GM21825 (cell line): ENCODE measurements at regions not wholly inside any gene's neighbourhood (a gene's known extent, or its start where the extent isn't known, plus 50 kb on each side); places are given as distances from the start of the nearest gene placed in this dataset.

Experiments used
- ATAC-seq: cut with Tn5 transposase; IDR thresholded peaks from one replicate; pipeline ENCODE4 v1.9.1; 2021; ENCODE audit warnings: mild to moderate bottlenecking, moderate library complexity; ENCODE audit not compliant: unreplicated experiment

DNA sequence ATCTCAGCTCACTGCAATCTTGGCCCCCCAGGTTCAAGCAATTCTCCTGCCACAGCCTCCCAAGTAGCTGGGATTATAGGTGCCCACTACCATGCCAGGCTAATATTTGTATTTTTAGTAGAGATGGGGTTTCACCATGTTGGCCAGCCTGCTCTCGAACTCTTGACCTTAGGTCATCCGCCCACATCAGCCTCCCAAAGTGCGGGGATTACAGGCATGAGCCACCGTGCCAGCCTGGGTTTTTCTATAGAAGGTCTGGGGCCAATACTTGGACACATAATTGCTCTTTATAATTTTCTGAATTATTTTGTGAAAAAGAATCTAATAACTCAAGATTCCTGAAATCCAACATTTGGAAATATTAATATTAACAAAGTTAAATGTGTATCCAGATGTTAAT is 1267.7 kb upstream of the ADGRL4 start:
- no peak for ATAC-seq

DNA sequence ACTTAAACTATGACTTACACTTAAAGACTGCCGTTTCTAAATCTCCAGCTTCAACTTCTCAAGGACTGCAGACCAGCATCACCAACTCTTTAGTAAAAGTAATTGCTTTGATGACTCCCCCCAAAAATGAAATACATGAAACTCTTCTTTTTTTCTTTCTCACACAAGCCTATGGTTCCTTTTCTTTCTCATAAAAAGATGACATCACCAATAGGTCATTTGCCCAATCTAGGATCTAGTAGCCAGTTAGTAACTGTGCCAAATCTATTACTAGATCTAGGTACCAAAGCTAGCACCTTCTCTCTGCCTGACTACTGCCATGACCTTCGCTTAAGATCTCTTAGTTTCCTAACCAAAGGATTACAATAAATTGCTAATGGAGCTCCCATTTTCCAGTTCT is 1266.0 kb upstream of the ADGRL4 start:
- no peak for ATAC-seq

DNA sequence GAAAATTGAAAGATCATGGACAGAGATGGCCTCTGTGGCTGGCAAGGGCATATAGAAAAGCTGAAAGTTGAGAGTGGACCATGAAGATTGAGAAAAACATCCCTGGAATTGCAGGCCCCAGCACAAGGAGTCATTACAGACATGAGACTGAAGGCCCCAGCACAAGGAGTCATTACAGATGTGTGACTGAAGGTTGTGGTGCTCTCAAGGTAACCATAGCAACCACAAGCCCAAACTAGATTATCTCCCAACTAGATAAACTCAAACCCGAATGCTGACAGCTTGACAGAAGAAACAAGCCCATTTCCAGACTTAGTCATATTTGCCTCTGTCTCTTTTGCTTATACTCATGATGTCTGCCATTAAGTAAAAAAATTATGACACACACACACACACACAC is 1252.1 kb upstream of the ADGRL4 start:
- no peak for ATAC-seq

DNA sequence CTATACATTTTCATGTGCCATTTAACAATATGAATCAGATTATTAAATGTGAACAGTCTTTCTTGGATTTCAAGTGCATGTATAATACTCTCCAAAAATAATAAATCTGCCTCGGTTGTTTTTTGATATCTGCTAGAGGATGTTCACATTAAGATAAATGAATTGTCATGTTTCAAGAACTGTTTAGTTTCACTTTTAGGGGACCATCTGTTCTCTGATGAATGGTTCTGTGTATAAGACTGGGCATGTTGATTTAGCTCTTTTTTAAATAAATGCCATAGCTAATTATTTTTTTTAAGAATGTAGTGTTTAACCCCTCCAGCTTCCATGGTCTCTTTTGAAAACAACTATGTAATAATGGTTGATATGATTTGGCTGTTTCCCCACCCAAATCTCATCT is 1245.1 kb upstream of the ADGRL4 start:
- ATAC-seq: no peak

DNA sequence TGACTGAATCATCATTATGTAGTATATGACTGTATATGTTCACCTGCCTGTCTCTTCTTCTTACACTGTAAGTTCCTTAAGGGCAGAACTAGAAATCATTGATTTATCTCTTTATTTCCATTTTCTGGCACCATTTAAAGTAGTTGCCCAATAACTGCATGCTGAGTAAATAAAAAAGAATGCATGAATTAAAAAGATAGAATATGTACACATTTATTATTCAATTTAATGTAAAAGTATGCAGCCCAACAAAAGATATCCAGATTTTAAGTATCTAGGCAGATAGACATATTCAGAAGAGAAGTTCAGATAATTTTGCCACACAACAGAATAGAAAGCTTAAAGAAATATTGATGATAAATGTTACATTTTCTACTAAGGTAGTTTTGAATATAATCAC is 1244.6 kb upstream of the ADGRL4 start:
- ATAC-seq: no peak

DNA sequence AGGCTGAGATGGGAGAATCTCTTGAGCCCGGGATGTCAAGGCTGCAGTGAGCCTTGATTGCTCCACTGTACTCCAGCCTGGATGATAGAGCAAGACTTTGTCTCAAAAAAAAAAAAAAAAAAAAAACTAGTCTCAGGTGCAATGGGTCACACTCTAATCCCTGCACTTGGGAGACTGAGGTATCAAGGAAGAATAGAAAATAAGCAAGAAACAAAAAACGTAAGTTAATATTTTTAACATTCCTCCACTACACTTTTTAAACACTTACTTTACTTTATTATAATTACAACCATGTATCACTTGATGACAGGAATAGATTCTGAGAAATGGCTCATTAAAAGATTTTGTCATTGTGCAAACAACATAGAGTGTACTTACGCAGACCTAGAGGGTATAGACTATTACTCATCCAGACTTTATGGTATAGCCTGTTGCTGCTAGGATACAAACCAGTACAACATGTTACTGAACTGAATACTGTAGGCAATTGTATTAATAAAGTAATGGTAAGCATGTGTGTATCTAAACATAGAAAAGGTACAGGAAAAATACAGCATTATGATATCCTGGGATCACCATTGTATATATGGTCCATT is 1244.1 kb upstream of the ADGRL4 start:
- no peak for ATAC-seq

DNA sequence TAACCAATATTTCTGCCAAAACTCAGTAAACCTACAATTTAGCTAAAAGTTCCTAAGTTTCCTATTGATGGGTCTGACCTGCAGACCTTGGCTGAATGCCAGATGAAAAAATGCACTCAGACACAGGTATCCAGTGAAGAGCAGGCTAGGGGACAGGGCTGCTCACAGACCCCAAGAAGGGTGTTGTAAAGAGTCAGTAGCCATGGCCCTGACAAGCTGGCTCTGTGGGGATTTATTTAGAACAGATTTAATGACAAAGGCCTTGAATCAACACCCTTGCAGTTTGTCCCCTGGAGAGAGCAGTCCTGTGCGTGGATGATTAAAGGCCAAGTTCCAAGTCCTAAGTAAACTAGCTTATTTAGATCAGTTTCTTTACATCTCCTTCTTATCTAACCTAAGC is 1243.2 kb upstream of the ADGRL4 start:
- ATAC-seq: no peak

DNA sequence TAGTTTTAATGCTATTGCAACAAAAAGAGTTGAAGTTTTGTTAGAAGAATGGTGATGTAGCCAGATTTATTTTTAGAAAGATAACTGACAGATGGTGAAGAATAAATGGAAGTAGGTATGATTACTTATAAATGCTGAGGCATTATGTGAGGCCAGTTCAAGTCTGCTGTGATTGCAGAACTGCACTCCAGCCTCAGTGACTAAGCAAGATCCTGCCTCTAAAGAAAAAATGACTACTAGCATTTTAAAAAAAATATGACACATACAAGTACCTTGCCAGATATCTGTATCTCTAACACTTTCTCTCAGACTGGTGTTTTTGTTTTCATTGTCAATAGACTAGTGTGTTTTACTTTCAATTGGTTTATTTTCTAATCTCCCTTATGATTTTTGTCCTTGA is 1242.4 kb upstream of the ADGRL4 start:
- ATAC-seq: no peak

DNA sequence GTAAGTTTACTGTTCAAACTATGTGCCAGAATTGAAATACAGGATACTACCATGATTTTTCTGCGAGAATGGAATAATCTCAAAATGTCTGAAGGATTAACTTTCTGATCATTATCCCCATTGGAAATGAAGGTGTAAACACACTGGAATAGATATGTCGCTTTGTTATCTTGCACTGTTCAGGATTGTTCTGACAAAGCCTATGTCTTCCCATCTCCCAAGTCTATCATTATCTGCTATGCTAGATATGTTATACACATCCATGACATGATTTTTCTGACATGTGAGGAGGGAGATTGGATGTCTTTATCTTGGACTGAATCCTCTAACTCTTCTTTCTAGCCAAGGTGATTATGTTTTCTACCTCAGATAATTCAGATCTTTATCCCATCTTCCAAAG is 1239.3 kb upstream of the ADGRL4 start:
- no peak for ATAC-seq

DNA sequence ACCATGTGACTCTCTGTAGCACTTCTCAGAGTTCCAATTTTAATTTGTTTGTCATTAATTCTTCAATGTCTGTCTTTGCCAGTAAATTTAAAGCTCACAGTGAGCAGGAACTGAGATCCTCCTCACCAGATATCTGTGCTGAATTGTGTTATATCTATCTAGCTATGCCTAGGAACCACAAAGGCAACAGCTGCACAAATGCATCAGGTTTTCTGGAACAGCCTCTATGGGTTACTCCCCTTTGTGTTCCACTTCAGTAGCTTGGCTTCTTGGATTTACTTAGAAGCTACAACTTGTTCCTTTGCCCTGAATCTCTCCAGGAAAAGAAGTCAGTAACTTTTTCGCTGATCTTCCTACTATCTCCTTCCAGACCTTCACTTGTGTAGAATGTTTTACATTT is 1237.8 kb upstream of the ADGRL4 start:
- ATAC-seq: no peak

DNA sequence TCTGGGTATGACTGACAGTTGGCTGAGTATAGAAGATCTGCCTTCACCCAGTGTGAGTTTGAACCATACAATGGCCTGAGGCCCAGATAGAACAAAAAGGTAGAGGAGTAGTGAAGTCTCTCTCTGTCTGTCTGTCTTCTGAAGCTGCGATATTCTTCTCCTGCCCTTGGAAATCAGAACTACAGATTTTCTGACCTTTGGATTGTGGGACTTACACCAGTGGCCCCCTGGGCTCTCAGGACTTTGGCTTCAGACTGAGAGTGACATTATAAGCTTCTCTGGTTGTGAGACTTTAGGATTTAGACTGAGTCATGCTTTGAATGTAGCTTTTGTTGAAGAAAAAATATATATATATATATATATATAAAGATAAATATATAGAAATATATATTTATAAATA is 1235.0 kb upstream of the ADGRL4 start:
- ATAC-seq: no peak

DNA sequence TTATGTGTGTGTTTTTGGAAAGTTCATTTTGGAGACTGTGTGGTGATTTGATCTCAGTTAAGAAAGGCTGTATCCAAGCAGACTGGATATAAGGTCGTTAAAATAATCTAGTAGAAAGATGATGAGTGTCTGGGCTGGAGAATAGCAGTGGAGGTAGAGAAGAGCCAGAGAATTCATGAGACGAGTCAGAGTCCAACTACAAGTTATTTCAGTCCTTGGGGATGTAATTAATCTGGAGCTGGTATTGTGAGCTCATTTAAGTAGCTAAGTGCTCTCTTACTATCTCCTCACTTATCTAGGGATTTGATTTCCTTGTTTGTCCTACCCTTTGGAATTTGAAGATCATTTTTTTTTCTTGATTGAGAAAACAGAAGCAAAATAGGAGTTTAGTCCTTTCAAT is 1219.0 kb upstream of the ADGRL4 start:
- ATAC-seq: no peak

DNA sequence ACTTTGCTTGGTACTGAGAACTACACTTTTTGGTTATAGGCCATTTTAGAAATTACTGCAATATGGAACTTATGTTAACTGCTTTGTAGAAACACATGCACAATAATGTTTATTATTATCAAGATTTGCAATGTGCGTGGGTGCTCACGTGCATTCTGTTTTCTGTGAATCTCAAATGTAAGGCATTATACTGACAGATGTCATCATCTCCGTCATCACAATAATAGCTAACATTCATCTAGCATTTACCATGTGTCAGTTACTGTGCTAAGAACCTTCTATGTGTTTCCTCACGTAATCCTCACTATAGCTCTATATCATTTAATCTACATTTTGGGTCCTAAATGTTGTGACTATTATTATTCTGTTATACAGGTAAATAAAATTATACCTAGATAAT is 1214.8 kb upstream of the ADGRL4 start:
- no peak for ATAC-seq

DNA sequence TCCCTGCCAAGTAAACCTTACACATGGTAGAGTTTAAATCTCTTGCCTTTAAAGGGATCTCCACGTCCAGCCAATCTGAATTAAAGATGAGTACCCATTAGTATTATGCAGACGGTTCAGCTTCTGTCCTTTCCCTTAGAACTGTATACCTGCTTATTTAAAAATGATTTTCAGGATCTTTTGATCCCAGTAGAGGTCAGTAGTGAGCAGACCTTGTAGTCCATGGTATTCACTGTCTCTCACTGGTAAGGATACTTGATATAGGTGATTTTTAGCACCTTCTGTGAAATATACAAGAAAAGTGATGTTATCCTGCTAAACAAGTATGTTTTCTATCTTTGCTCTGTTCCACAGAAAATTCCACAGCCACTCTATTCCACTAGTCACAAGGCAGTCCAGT is 1211.6 kb upstream of the ADGRL4 start:
- peak; percentile 72 for ATAC-seq

DNA sequence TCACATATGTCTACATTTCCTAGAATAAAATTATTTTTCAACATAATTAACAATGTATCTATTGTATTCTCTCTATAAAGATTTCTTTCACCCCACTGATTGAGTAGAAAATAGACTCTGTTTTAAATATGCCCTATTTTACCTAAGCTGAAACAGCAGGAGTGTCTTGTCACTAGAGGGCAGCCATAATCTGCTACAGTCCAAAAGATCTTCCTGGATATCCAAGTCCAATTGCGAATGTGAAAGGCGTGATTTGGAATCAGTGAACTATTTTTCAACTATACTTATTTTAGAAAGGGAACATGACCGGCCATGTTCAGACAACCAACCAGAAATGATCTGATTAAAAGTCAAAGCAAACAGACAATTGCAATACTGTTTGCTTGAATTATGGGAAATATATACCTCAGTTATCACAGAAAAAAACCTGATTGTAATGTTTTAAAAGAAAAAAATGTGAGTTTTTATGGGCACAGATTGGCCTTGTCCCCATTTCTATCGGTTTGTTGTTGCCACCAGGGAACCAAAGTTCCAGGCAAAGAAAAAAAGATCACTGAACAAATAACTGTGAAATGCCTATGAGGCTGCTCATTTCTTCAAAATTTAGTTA is 1211.0 kb upstream of the ADGRL4 start:
- ATAC-seq: no peak

DNA sequence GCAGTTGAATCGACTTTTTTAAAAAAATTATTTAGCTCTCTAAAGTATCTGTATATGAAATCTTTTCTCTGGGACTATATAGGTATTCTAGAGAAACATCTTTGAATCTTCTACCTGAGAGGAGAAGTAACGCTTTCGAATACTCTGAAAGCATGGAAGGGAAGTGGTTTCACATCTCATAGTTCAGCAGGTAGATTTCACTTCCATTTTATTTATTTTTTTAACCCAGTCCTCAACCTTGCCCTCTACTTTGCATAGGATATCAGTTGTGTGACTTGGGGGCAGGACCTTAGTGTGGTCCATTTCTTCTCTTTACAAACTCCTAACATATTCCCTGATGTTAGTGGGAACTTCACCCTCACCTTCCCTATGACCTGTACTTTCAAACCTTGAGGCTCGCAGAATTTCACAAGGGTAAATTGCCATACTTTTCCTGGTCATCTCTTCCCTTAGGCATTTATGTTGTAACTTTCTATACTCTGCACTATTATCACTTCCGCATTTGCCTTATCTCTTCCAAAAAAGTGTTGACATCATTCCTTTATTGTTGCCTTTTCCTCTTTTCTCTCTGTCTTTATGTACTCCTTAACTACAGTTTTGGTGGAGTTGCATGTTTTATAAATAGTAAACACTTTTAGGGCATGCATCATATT is 1208.5 kb upstream of the ADGRL4 start:
- no peak for ATAC-seq

DNA sequence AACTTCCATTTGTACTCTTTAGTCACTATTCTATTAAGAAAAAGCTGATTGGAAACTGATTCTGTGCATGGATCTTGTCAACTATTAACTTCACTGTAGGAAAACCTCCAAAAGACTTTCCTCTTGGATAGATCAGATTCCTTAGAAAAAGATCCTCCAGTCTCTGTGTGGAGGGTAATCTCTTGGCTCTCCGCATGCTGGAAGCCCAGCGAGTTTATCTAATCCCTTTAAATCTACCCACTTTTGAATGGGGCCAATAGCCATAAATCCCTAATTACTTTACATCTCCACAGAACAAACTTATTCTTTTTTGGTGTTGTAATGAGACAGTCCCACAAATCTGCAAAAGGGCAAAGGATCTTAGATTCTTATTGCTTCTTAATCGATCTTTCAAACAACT is 1206.4 kb upstream of the ADGRL4 start:
- ATAC-seq: no peak

DNA sequence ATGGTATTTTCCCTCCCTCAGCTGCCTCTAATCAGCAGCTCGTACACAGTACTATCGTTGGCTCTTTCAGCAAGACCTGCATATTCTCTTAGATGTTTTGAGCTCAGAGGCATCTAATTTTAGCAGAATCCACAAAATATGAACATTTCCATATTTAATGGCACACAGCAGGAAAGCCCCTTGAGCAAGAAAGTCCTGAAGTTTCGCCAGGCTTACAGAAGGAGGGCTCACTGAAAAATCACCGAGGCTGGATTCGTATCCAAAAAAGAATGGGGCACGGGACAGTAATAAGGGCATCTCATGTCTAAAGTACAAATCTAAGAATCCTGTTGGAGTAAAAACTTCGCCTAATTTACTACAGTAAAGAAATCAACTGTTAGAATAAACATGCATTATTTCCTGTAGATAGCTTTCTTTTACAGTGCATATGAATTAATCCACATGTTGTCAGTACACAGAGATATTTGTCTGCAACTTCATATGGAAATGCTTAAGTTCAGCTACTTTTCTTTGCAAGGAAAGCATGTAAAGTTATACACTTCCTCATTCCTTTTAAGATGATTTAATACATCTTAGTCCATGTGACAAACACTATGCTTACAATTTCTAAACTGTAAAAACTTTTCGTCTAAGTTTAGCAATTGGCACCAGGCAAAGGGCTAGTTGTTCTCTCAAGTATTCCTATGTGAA is 1205.3 kb upstream of the ADGRL4 start:
- no peak for ATAC-seq

DNA sequence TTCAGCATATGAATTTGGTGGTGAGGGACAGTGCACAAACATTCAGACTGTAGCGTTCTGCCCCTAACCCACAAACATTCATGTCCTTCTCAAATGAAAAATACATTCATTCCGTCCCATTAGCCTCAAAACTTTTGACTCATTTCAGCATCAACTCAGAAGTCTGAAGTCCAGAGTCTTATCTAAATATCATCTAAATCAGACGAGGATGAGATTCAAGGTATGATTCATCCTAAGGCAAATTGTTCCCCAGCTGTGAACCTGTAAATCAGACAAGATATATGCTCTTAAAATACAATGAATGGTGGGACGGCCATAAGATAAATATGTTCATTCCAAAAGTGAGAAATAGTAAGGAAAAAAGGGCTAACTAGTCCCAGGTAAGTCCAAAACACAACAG is 1195.6 kb upstream of the ADGRL4 start:
- ATAC-seq: no peak

DNA sequence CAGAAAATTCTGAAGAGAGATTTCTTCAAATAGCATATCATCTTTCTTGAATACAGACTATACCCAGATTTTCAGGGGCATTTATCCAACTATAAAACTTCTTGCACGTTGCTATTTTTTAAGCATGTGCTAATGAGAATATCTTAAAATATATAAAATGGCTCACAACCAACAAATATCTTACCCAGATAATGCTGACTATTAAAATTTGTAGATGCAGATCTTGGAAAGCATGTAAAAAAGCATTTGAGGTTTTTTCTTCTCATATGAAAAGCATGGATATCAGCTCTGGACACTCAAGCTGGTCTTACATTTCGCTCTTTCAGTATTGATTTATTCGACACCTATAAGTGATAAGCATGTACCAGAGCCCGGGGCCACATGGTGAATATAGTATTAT is 1187.7 kb upstream of the ADGRL4 start:
- no peak for ATAC-seq

DNA sequence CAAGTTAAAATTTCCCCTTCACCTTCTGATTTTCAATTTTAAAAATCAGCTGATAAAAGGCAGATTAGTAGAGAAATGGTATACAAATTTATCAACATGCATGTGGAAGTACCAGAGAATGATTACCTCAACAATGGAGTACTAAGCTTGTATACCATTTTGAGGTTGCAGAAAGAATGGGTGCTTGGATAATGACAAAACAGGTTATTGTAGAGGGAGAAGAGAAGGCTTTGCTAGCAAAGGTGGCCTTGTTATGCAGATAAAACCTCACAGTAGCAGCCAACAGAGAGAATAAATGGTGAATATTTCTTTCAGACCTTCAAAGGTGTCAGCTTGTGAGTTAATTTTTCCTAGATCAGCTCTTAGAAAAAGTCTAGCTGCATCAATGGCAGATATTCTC is 1174.9 kb upstream of the ADGRL4 start:
- no peak for ATAC-seq

DNA sequence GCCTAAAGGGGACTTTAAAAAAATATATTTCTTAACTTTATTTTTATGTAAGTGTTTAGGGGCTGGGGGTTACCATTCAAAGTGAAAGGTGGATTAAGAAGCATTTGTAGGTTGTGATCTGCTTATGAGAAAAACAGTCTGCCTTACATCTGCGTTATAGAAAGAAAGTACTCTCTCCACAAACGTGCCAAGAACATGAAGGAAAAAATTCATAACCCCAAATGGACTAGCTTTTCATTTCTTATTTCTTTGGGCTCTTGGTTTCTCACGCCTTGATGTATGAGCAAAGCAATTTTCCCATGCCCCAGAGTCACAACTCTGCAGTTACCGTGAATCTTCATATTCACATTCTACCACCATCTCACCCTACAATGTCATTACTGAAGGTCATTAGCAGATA is 1165.1 kb upstream of the ADGRL4 start:
- ATAC-seq: no peak
